H1 (cell line): ENCODE measurements at regions not wholly inside any gene's neighbourhood (a gene's known extent, or its start where the extent isn't known, plus 50 kb on each side); places are given as distances from the start of the nearest gene placed in this dataset.

Experiments
- CTCF ChIA-PET: fragments of 300-600 bp; sonication (Branson Sonifier 250); formaldehyde crosslinking; loops from one replicate; lab custom pipeline; 2021; ENCODE audit not compliant: partially characterized antibody; lab: Charles Lee
- POLR2A ChIA-PET: fragments of 300-600 bp; sonication (Branson Sonifier 250); formaldehyde crosslinking; loops from one replicate; lab custom pipeline; 2021; ENCODE audit warnings: inconsistent platforms; ENCODE audit not compliant: partially characterized antibody; lab: Charles Lee
- DNase-seq, 2 experiments: peaks; one replicate each; pipeline versions ENCODE4 v3.0.0 to v3.0.0-alpha.2; 2010 to 2022; ENCODE audit warnings: low spot score in 2 of 2, low read depth in 1 of 2, mixed read lengths in 1 of 2
- FAIRE-seq: peaks from 2 replicates; lab custom pipeline; 2011; peaks lifted over from hg19 to GRCh38; lab: Jason Lieb, UNC
- H2AFZ ChIP-seq: 2 replicates; pipeline ENCODE4 v1.8.1; 2012; ENCODE audit warnings: low read length, inconsistent platforms
- H2AK5ac ChIP-seq: 2 replicates; pipeline ENCODE4 v1.6.1; 2013; ENCODE audit warnings: low read depth, low read length
- H2BK120ac ChIP-seq: replicated peaks from 2 replicates; pipeline ENCODE3; 2013; ENCODE audit warnings: low read depth, low read length, inconsistent platforms
- H2BK12ac ChIP-seq: 2 replicates; pipeline ENCODE4 v1.6.1; 2013; ENCODE audit warnings: low read depth, low read length
- H2BK15ac ChIP-seq: 2 replicates; pipeline ENCODE4 v1.6.1; 2013; ENCODE audit warnings: low read length
- H2BK20ac ChIP-seq: 2 replicates; pipeline ENCODE4 v1.6.1; 2013; ENCODE audit warnings: low read length
- H2BK5ac ChIP-seq: 2 replicates; pipeline ENCODE4 v1.6.1; 2013; ENCODE audit warnings: low read depth, low read length
- H3K14ac ChIP-seq: 2 replicates; pipeline ENCODE4 v1.6.1; 2013; ENCODE audit warnings: inconsistent platforms; ENCODE audit not compliant: insufficient read length
- H3K18ac ChIP-seq: 2 replicates; pipeline ENCODE4 v1.6.1; 2013; ENCODE audit warnings: low read length; ENCODE audit errors: extremely low read depth
- H3K23ac ChIP-seq: 2 replicates; pipeline ENCODE4 v1.6.1; 2013; ENCODE audit warnings: inconsistent platforms; ENCODE audit not compliant: insufficient read length
- H3K23me2 ChIP-seq: 2 replicates; pipeline ENCODE4 v1.6.1; 2013; ENCODE audit warnings: low read depth, low read length
- H3K27ac ChIP-seq: 2 replicates; pipeline ENCODE4 v1.6.1; 2011; ENCODE audit warnings: low read depth, low read length, inconsistent platforms
- H3K27me3 ChIP-seq, 4 experiments: replicated peaks in 1 of 4; 1 replicate in 1 of 4; 2 replicates in 3 of 4; pipeline versions ENCODE4 v1.6.1 to v1.8.1; 2011 to 2013; ENCODE audit warnings: low read length in 3 of 4, mild to moderate bottlenecking in 3 of 4, inconsistent platforms in 2 of 4, mixed read lengths in 2 of 4, moderate library complexity in 1 of 4; ENCODE audit not compliant: control insufficient read depth in 3 of 4, insufficient read depth in 3 of 4; ENCODE audit errors: extremely low read depth in 1 of 4
- H3K36me3 ChIP-seq, 4 experiments: 2 replicates each; pipeline versions ENCODE4 v1.6.1 to v1.8.1; 2011 to 2013; ENCODE audit warnings: mild to moderate bottlenecking in 4 of 4, low read length in 3 of 4, moderate library complexity in 2 of 4, control low read depth in 1 of 4, inconsistent platforms in 1 of 4; ENCODE audit not compliant: insufficient read depth in 4 of 4, control insufficient read depth in 2 of 4
- H3K4ac ChIP-seq: replicated peaks from 2 replicates; pipeline ENCODE3; 2013; ENCODE audit warnings: low read length, low read depth, mixed read lengths, inconsistent platforms; ENCODE audit not compliant: insufficient read length
- H3K4me1 ChIP-seq, 4 experiments: replicated peaks in 1 of 4; 1 replicate in 1 of 4; 2 replicates in 3 of 4; pipeline versions ENCODE4 v1.6.1 to v1.8.1; 2011 to 2013; ENCODE audit warnings: low read length in 3 of 4, inconsistent platforms in 2 of 4, mixed read lengths in 1 of 4; ENCODE audit not compliant: insufficient read depth in 4 of 4, control insufficient read depth in 3 of 4
- H3K4me2 ChIP-seq, 2 experiments: 2 replicates each; pipeline versions ENCODE4 v1.6.1 to v1.8.1; 2011 to 2013; ENCODE audit warnings: low read depth in 2 of 2, low read length in 2 of 2, control low read depth in 1 of 2, inconsistent platforms in 1 of 2, mild to moderate bottlenecking in 1 of 2; ENCODE audit not compliant: insufficient read depth in 1 of 2
- H3K4me3 ChIP-seq, 4 experiments: fragments of 200-600, 300-600 bp in 1 of 4; sonication (generic), shearing (Covaris generic), sonication (Bioruptor Twin) in 1 of 4; 2 replicates each; pipeline versions ENCODE4 v1.5.1 to v1.8.1; 2011 to 2016; ENCODE audit warnings: low read length in 4 of 4, low read depth in 3 of 4, control low read depth in 2 of 4, inconsistent platforms in 2 of 4, mild to moderate bottlenecking in 2 of 4, mixed read lengths in 1 of 4, moderate library complexity in 1 of 4; ENCODE audit not compliant: insufficient read depth in 2 of 4; ENCODE audit errors: extremely low read depth in 1 of 4
- H3K56ac ChIP-seq: replicated peaks from 2 replicates; pipeline ENCODE3; 2013; ENCODE audit warnings: low read depth, mild to moderate bottlenecking, mixed read lengths, low read length, inconsistent platforms; ENCODE audit not compliant: insufficient read length
- H3K79me1 ChIP-seq: 2 replicates; pipeline ENCODE4 v1.6.1; 2013; ENCODE audit warnings: low read depth, low read length, control low read depth
- H3K79me2 ChIP-seq, 2 experiments: 2 replicates each; pipeline versions ENCODE4 v1.6.1 to v1.8.1; 2012 to 2013; ENCODE audit warnings: low read length in 2 of 2, mild to moderate bottlenecking in 2 of 2, inconsistent platforms in 1 of 2; ENCODE audit not compliant: insufficient read depth in 2 of 2, control insufficient read depth in 1 of 2
- H3K9ac ChIP-seq, 4 experiments: replicated peaks in 1 of 4; 1 replicate in 1 of 4; 2 replicates in 3 of 4; pipeline versions ENCODE4 v1.6.1 to v1.8.1; 2011 to 2013; ENCODE audit warnings: low read depth in 3 of 4, low read length in 3 of 4, control low read depth in 2 of 4, mild to moderate bottlenecking in 2 of 4, moderate library complexity in 2 of 4, inconsistent platforms in 1 of 4; ENCODE audit errors: extremely low read depth in 1 of 4
- H3K9me3 ChIP-seq, 2 experiments: 2 replicates each; pipeline versions ENCODE4 v1.6.1 to v1.8.1; 2012 to 2013; ENCODE audit warnings: mild to moderate bottlenecking in 2 of 2, moderate library complexity in 2 of 2, control low read depth in 1 of 2, inconsistent platforms in 1 of 2, low read depth in 1 of 2, low read length in 1 of 2, mixed read lengths in 1 of 2; ENCODE audit not compliant: insufficient read depth in 2 of 2
- H4K20me1 ChIP-seq, 2 experiments: replicated peaks in 1 of 2; 2 replicates each; pipeline versions ENCODE3 to v1.8.1; 2011 to 2013; ENCODE audit warnings: inconsistent platforms in 2 of 2, low read length in 2 of 2, mild to moderate bottlenecking in 1 of 2; ENCODE audit not compliant: insufficient read depth in 2 of 2, control insufficient read depth in 1 of 2
- H4K5ac ChIP-seq: 2 replicates; pipeline ENCODE4 v1.6.1; 2013; ENCODE audit warnings: low read length, low read depth, mixed read lengths, inconsistent platforms; ENCODE audit not compliant: insufficient read length
- H4K8ac ChIP-seq: 2 replicates; pipeline ENCODE4 v1.8.0; 2013; ENCODE audit warnings: mild to moderate bottlenecking, moderate library complexity, low read length, inconsistent platforms; ENCODE audit not compliant: insufficient read depth; ENCODE audit errors: extremely low read depth
- H4K91ac ChIP-seq: replicated peaks from 2 replicates; pipeline ENCODE3; 2013; ENCODE audit warnings: low read length, mixed read lengths, inconsistent platforms; ENCODE audit not compliant: insufficient read length
- CBX8 ChIP-seq: fragments of 300-800, 300-1000 bp; sonication (generic); IDR thresholded peaks from 2 replicates; pipeline ENCODE4 v1.7.1; 2016; ENCODE audit warnings: low read depth, low read length, borderline replicate concordance
- FOSL1 ChIP-seq: IDR thresholded peaks from 2 replicates; pipeline ENCODE4 v1.6.1; 2011; ENCODE audit warnings: mild to moderate bottlenecking, low read depth, low read length, moderate library complexity; ENCODE audit not compliant: insufficient read depth
- MAX ChIP-seq: IDR thresholded peaks from 2 replicates; pipeline ENCODE4 v1.6.1; 2012; ENCODE audit warnings: inconsistent platforms
- NRF1 ChIP-seq: IDR thresholded peaks from 2 replicates; pipeline ENCODE4 v1.6.1; 2011; ENCODE audit warnings: mild to moderate bottlenecking, low read depth, low read length, improper control_type of control experiment
- RAD21 ChIP-seq, 2 experiments: IDR thresholded peaks in 1 of 2; conservative IDR thresholded peaks in 1 of 2; 2 replicates each; pipeline ENCODE4 v1.6.1; 2011; ENCODE audit warnings: low read depth in 2 of 2, low read length in 2 of 2, improper control_type of control experiment in 1 of 2, inconsistent platforms in 1 of 2, mild to moderate bottlenecking in 1 of 2, moderate library complexity in 1 of 2
- RFX5 ChIP-seq: IDR thresholded peaks from 2 replicates; pipeline ENCODE4 v1.6.1; 2011; ENCODE audit warnings: low read depth, low read length, improper control_type of control experiment, borderline replicate concordance
- SIN3A ChIP-seq, 2 experiments: IDR thresholded peaks in 1 of 2; conservative IDR thresholded peaks in 1 of 2; 2 replicates each; pipeline ENCODE4 v1.6.1; 2011 to 2012; ENCODE audit warnings: low read length in 2 of 2, improper control_type of control experiment in 1 of 2, low read depth in 1 of 2, mild to moderate bottlenecking in 1 of 2
- WGBS, 2 experiments: shearing (Covaris generic) in 1 of 2; methylation state at CpG; one replicate each; pipeline versions ENCODE4 v1.1.6 to v1.1.7; 2013 to 2015; ENCODE audit warnings: low lambda C conversion rate in 2 of 2, mixed read lengths in 2 of 2, inconsistent platforms in 1 of 2, low coverage in 1 of 2, missing lambda C conversion rate in 1 of 2; ENCODE audit not compliant: insufficient replicate concordance in 2 of 2, insufficient coverage in 1 of 2, insufficient read length in 1 of 2; ENCODE audit errors: extremely low coverage in 1 of 2, missing lambda C conversion rate in 1 of 2; 5-methylcytosine and 5-hydroxymethylcytosine counted together

GRCh38 chr4:102141842-102142241, 203.4 kb downstream of the SLC39A8 start:
- POLR2A ChIA-PET: no interaction called here
- no peak overlapping the region for H4K91ac ChIP-seq
- 73% methylated on average over 1 of the region's 1 CpG; no CpG with 5 or more reads in 1 of the 2 experiments for WGBS, 2 experiments

More at GRCh38 chr4:102141842-102142241, 203.4 kb downstream of the SLC39A8 start:
- Histone ChIP-seq H2BK20ac (no peak overlapping the region), H3K23me2 (no peaks in the 10 kb centered on the region; the same call in 1 of the 2 replicates), H2AK5ac (no peak overlapping the region), H3K18ac (no peak overlapping the region), H2AFZ (peak overlapping the region; percentile 20; the same call in 1 of the 2 replicates), H3K4me2 (no peak overlapping the region), H3K79me2 (no peaks in the 10 kb centered on the region), H4K20me1 (no peaks in the 10 kb centered on the region), H3K4me1 (no peaks in the 10 kb centered on the region), H3K9ac (no peak overlapping the region), H2BK5ac (no peak overlapping the region), H3K27ac (no peak overlapping the region), H2BK12ac (no peak overlapping the region), H4K8ac (no peak overlapping the region), H4K5ac (no peak overlapping the region), H3K36me3 (no peaks in the 10 kb centered on the region), H2BK15ac (no peak overlapping the region), H3K14ac (no peak overlapping the region), H3K4ac (no peak overlapping the region), H2BK120ac (no peak overlapping the region), H3K56ac (no peak overlapping the region)
- FAIRE-seq (no peak), DNase-seq (no peak)
- CTCF ChIA-PET: interaction anchor here (1.6 kb wide), 1 partner anchor 67 kb away, joined by 3 read pairs; no protein-coding TSS in a partner anchor
- no peak for TF ChIP-seq FOSL1
- TF ChIP-seq SIN3A (conservative IDR thresholded peaks at IDR 0.05 in 1 of 2, IDR thresholded peaks at IDR 0.05 in 1 of 2; ENCODE audit: low read depth in 1 of 2, low read length in 2 of 2): no peak
- TF ChIP-seq NRF1: no peak
- TF ChIP-seq CBX8: no peak
- no peak for TF ChIP-seq RAD21 (IDR thresholded peaks at IDR 0.05 in 1 of 2, conservative IDR thresholded peaks at IDR 0.05 in 1 of 2; ENCODE audit: low read depth in 2 of 2, low read length in 2 of 2)
- no peak for TF ChIP-seq MAX
- TF ChIP-seq RFX5: no peak
- TF ChIP-seq, all 59 proteins: peak for 0
- Histone ChIP-seq H3K79me1 (no peaks in the 10 kb centered on the region), H3K27me3 (no peaks in the 10 kb centered on the region), H3K4me3 (no peak overlapping the region), H3K23ac (no peak overlapping the region), H3K9me3 (no peaks in the 10 kb centered on the region)
